GM12865 (cell line): ENCODE measurements at regions not wholly inside any gene's neighbourhood (a gene's known extent, or its start where the extent isn't known, plus 50 kb on each side); places are given as distances from the start of the nearest gene placed in this dataset.
A peak's percentile ranks its signal among the peaks of the same experiment; 100 is the strongest.
"Not testable (repeated sequence)": the region's sequence is repeated elsewhere in the genome, so short reads cannot be mapped to it uniquely, and the experiment has no call there.

Source experiments
- DNase-seq: peaks from one replicate; pipeline ENCODE4 v3.0.0; 2010; ENCODE audit warnings: low read depth
- H3K4me3 ChIP-seq: 2 replicates; pipeline ENCODE4 v1.5.1; 2011; ENCODE audit warnings: mild to moderate bottlenecking, low read depth, low read length, control low read depth
- CTCF ChIP-seq: IDR thresholded peaks from 2 replicates; pipeline ENCODE4 v1.5.1; 2011; ENCODE audit warnings: low read length, control low read depth, low read depth, inconsistent platforms; ENCODE audit not compliant: insufficient read depth; ENCODE audit errors: missing control alignments

- DNase-seq: no peak
- peak; percentile 4 for TF ChIP-seq CTCF
- no peak overlapping the region for H3K4me3 ChIP-seq
These were observed 77.1 kb downstream of the DHCR7 start for GRCh38 chr11:71370895-71371673.

GRCh38 chr11:71370020-71370747 lies 78.0 kb downstream of the DHCR7 start:
- DNase-seq: no peak
- TF ChIP-seq CTCF: no peak
- no peak overlapping the region for H3K4me3 ChIP-seq

DNA sequence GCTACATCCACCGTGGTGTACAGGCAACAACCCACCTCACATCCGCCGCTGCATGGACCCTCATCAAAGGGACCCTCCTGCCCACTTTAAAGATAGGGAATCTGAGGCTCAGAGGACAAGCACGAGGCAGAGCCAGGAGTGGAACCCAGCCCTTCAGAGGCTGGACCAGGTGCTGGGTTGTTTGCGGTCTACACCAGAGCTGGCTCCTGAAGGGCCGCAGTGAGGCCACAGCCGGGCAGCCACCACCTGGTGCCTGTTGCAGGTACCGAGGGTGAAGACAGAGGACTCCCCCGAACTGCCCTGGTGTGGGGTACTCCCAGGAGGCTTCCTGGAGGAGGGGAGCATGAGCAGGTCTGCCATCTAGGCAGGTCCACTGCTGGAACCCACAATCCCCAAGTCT lies 78.8 kb downstream of the DHCR7 start:
- no peak for DNase-seq
- H3K4me3 ChIP-seq: no peak overlapping the region
- TF ChIP-seq CTCF: no peak

DNA sequence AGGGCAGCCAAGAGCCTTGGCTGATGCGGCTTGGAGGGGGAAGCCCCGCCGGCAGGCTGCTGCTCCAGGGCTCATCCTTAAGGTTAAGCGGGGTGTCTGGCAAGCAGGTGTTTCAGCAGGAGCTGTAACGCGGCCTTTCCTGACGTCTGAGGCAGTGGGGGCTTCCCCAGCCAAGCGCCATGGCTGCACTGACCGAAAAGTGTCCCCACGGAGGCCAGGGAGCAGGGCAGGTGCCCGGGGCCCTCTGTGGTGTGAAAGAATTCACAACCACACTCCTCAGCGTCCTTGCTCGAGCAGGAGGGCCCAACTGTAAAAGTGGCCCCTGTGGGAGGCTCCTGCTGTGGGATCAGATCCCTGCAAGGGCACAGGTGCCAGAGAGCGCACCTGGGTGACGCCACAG lies 79.2 kb downstream of the DHCR7 start:
- no peak for TF ChIP-seq CTCF
- no peak overlapping the region for H3K4me3 ChIP-seq
- DNase-seq: no peak

- TF ChIP-seq CTCF: no peak
- H3K4me3 ChIP-seq: no peak overlapping the region
- DNase-seq: no peak
These were observed 80.4 kb downstream of the DHCR7 start for GRCh38 chr11:71367756-71368155.

- not testable (repeated sequence) for H3K4me3 ChIP-seq, DNase-seq
These were observed 80.9 kb downstream of the DHCR7 start for GRCh38 chr11:71367276-71367675.

GRCh38 chr11:71366076-71366475 lies 82.1 kb downstream of the DHCR7 start:
- DNase-seq: no peak
- TF ChIP-seq CTCF: no peak
- H3K4me3 ChIP-seq: no peak overlapping the region
